HG03066 (cell line): ENCODE measurements at regions not wholly inside any gene's neighbourhood (a gene's known extent, or its start where the extent isn't known, plus 50 kb on each side); places are given as distances from the start of the nearest gene placed in this dataset.
"Not testable (repeated sequence)": the region's sequence is repeated elsewhere in the genome, so short reads cannot be mapped to it uniquely, and the experiment has no call there.

ENCODE experiments used
- ATAC-seq: cut with Tn5 transposase; IDR thresholded peaks from one replicate; pipeline ENCODE4 v1.9.1; 2021; ENCODE audit warnings: low read depth; ENCODE audit not compliant: unreplicated experiment

- no peak for ATAC-seq
Observed at GRCh38 chr5:93235761-93236160, 345.3 kb downstream of the NR2F1-AS1 start.

GRCh38 chr5:93226202-93226735, 354.8 kb downstream of the NR2F1-AS1 start:
- no peak for ATAC-seq

GRCh38 chr5:93225748-93226147, 355.3 kb downstream of the NR2F1-AS1 start:
- no peak for ATAC-seq

GRCh38 chr5:93224624-93225023, 356.4 kb downstream of the NR2F1-AS1 start:
- ATAC-seq, result no peak

- no peak for ATAC-seq
Observed at GRCh38 chr5:93221773-93222172, 359.2 kb downstream of the NR2F1-AS1 start.

GRCh38 chr5:93220431-93220830, 360.6 kb downstream of the NR2F1-AS1 start:
- no peak for ATAC-seq

- no peak for ATAC-seq
Observed at GRCh38 chr5:93219641-93220145, 361.3 kb downstream of the NR2F1-AS1 start.

GRCh38 chr5:93213111-93213794, 367.8 kb downstream of the NR2F1-AS1 start:
- ATAC-seq, result not testable (repeated sequence)

- no peak for ATAC-seq
Observed at GRCh38 chr5:93209476-93209875, 371.5 kb downstream of the NR2F1-AS1 start.

- no peak for ATAC-seq
Observed at GRCh38 chr5:93208141-93208751, 372.8 kb downstream of the NR2F1-AS1 start.

GRCh38 chr5:93206203-93206602, 374.8 kb downstream of the NR2F1-AS1 start:
- no peak for ATAC-seq

- ATAC-seq, result no peak
Observed at GRCh38 chr5:93201061-93201460, 380.0 kb downstream of the NR2F1-AS1 start.

- no peak for ATAC-seq
Observed at GRCh38 chr5:93196986-93197385, 384.0 kb downstream of the NR2F1-AS1 start.

- ATAC-seq, result no peak
Observed at GRCh38 chr5:93193431-93194347, 387.3 kb downstream of the NR2F1-AS1 start.

- ATAC-seq, result no peak
Observed at GRCh38 chr5:93192683-93193082, 388.3 kb downstream of the NR2F1-AS1 start.

- no peak for ATAC-seq
Observed at GRCh38 chr5:93192087-93192486, 388.9 kb downstream of the NR2F1-AS1 start.

- no peak for ATAC-seq
Observed at GRCh38 chr5:93191035-93191817, 389.8 kb downstream of the NR2F1-AS1 start.

GRCh38 chr5:93189707-93190120, 391.3 kb downstream of the NR2F1-AS1 start:
- no peak for ATAC-seq

- ATAC-seq, result no peak
Observed at GRCh38 chr5:93188876-93189485, 392.0 kb downstream of the NR2F1-AS1 start.
